Endothelial cell of umbilical vein (primary cell): ENCODE measurements at regions not wholly inside any gene's neighbourhood (a gene's known extent, or its start where the extent isn't known, plus 50 kb on each side); places are given as distances from the start of the nearest gene placed in this dataset.

ENCODE experiments used
- BruUV-seq: library from RNA; stranded (reverse); fragments of 400-500 nt; replicated peaks from 2 replicates; lab custom pipeline; 2021; lab: Mats Ljungman, UMichigan
- CTCF ChIA-PET: fragments of 300-600, 350-600 bp; sonication (Branson Sonifier 250); formaldehyde crosslinking; loops from one replicate; lab custom pipeline; 2021; ENCODE audit warnings: antibody characterized with exemption, inconsistent platforms; lab: Charles Lee
- POLR2A ChIA-PET: fragments of 300-600, 350-600 bp; sonication (Branson Sonifier 250); formaldehyde crosslinking; loops from one replicate; lab custom pipeline; 2021; ENCODE audit warnings: antibody characterized with exemption, inconsistent platforms; lab: Charles Lee
- DNase-seq: peaks from one replicate; pipeline ENCODE4 v3.0.0-alpha.2; 2011; ENCODE audit warnings: low read depth, low spot score
- FAIRE-seq: peaks from 2 replicates; lab custom pipeline; 2011; peaks lifted over from hg19 to GRCh38; lab: Jason Lieb, UNC
- H2AFZ ChIP-seq: 2 replicates; pipeline ENCODE4 v1.6.0; 2012; ENCODE audit warnings: low read depth, low read length, control low read depth, inconsistent platforms
- H3K27ac ChIP-seq: 2 replicates; pipeline ENCODE4 v1.5.1; 2011; ENCODE audit warnings: low read depth, mild to moderate bottlenecking, control low read depth, low read length, moderate library complexity; ENCODE audit not compliant: insufficient read depth
- H3K27me3 ChIP-seq, 2 experiments: 2 replicates each; pipeline versions ENCODE4 v1.6.0 to v1.6.1; 2011; ENCODE audit warnings: low read length in 2 of 2, mixed read lengths in 1 of 2; ENCODE audit not compliant: control insufficient read depth in 2 of 2, insufficient read depth in 2 of 2
- H3K36me3 ChIP-seq, 2 experiments: 2 replicates in 1 of 2; 3 replicates in 1 of 2; pipeline ENCODE4 v1.5.1; 2011; ENCODE audit warnings: low read length in 2 of 2, mild to moderate bottlenecking in 1 of 2, moderate library complexity in 1 of 2; ENCODE audit not compliant: control insufficient read depth in 2 of 2, insufficient read depth in 2 of 2; ENCODE audit errors: extremely low read depth in 1 of 2
- H3K4me1 ChIP-seq: 3 replicates; pipeline ENCODE4 v1.5.1; 2011; ENCODE audit warnings: mild to moderate bottlenecking, low read length; ENCODE audit not compliant: control insufficient read depth, insufficient read depth; ENCODE audit errors: extremely low read depth
- H3K4me2 ChIP-seq: 2 replicates; pipeline ENCODE4 v1.6.1; 2011; ENCODE audit warnings: low read length, control low read depth, mixed read lengths; ENCODE audit not compliant: insufficient read depth
- H3K4me3 ChIP-seq, 3 experiments: fragments of 200-600 bp in 1 of 3; sonication (generic), shearing (Covaris generic) in 1 of 3; replicated peaks in 1 of 3; 2 replicates each; pipeline ENCODE4 v1.5.1; 2011 to 2016; ENCODE audit warnings: control low read depth in 3 of 3, low read length in 3 of 3, mild to moderate bottlenecking in 2 of 3, inconsistent platforms in 1 of 3, low read depth in 1 of 3, moderate library complexity in 1 of 3; ENCODE audit not compliant: insufficient read depth in 1 of 3
- H3K79me2 ChIP-seq: 2 replicates; pipeline ENCODE4 v1.6.0; 2012; ENCODE audit warnings: low read length, inconsistent platforms; ENCODE audit not compliant: control insufficient read depth, insufficient read depth
- H3K9ac ChIP-seq: replicated peaks from 2 replicates; pipeline ENCODE3; 2011; ENCODE audit warnings: low read length, control low read depth; ENCODE audit not compliant: insufficient read depth; ENCODE audit errors: extremely low read depth
- H3K9me1 ChIP-seq: replicated peaks from 3 replicates; pipeline ENCODE4 v1.6.0; 2011; ENCODE audit warnings: mild to moderate bottlenecking, low read length; ENCODE audit not compliant: control insufficient read depth, insufficient read depth; ENCODE audit errors: extremely low read depth
- H3K9me3 ChIP-seq: replicated peaks from 2 replicates; pipeline ENCODE4 v1.5.1; 2012; ENCODE audit warnings: low read length, inconsistent platforms; ENCODE audit not compliant: control insufficient read depth, insufficient read depth
- H4K20me1 ChIP-seq: replicated peaks from 2 replicates; pipeline ENCODE3; 2011; ENCODE audit warnings: mild to moderate bottlenecking, low read length; ENCODE audit not compliant: control insufficient read depth, insufficient read depth; ENCODE audit errors: extremely low read depth
- EZH2 ChIP-seq: IDR thresholded peaks from 2 replicates; pipeline ENCODE4 v1.6.1; 2012; ENCODE audit warnings: borderline replicate concordance, low read depth, mild to moderate bottlenecking, moderate library complexity, low read length, inconsistent platforms; ENCODE audit not compliant: severe bottlenecking
- FOS ChIP-seq: IDR thresholded peaks from 2 replicates; pipeline ENCODE4 v1.6.1; 2011; ENCODE audit warnings: mild to moderate bottlenecking, low read length, moderate library complexity, borderline replicate concordance; ENCODE audit not compliant: insufficient read depth
- GATA2 ChIP-seq: IDR thresholded peaks from 2 replicates; pipeline ENCODE4 v1.7.0; 2011; ENCODE audit warnings: low read depth, mild to moderate bottlenecking, moderate library complexity, mixed read lengths, low read length; ENCODE audit not compliant: insufficient read length, insufficient read depth
- JUN ChIP-seq: IDR thresholded peaks from 2 replicates; pipeline ENCODE4 v1.6.1; 2011; ENCODE audit warnings: borderline replicate concordance, low read depth; ENCODE audit not compliant: insufficient read length, insufficient read depth
- MYC ChIP-seq: IDR thresholded peaks from one replicate; pipeline ENCODE4 v1.6.1; 2011; ENCODE audit warnings: mild to moderate bottlenecking, low read depth, low read length
- POLR2A ChIP-seq: IDR thresholded peaks from 2 replicates; pipeline ENCODE4 v1.6.1; 2012; ENCODE audit warnings: low read depth, mild to moderate bottlenecking, control low read depth, low read length
- POLR2AphosphoS5 ChIP-seq: IDR thresholded peaks from 2 replicates; pipeline ENCODE4 v1.6.1; 2012; ENCODE audit warnings: low read depth, mild to moderate bottlenecking, control low read depth, low read length, moderate library complexity; ENCODE audit not compliant: insufficient read depth
- dilution Hi-C: fragments of 300-500 bp; cut with MboI; formaldehyde crosslinking; loops from one replicate; pipeline ENCODE4 v1.15.0; 2019; ENCODE audit warnings: low sequenced_read_pairs; ENCODE audit not compliant: extremely low pct_ligation_motif_present
- intact Hi-C: fragments of 100-400 bp; cut with micrococcal nuclease; formaldehyde crosslinking; loops from one replicate; pipeline ENCODE4 v1.10.0; 2022
- TF ChIP-seq, protein P1 (sequence below): IDR thresholded peaks from 2 replicates; pipeline ENCODE4 v1.6.1; 2011; ENCODE audit not compliant: insufficient read depth, insufficient read length
- TF ChIP-seq, protein P2 (sequence below), 2 donors: IDR thresholded peaks; 1 replicate in 1 of 2; 2 replicates in 1 of 2; pipeline ENCODE4 v1.5.1; 2011; ENCODE audit warnings: low read length in 2 of 2, mild to moderate bottlenecking in 2 of 2, moderate library complexity in 2 of 2, control low read depth in 1 of 2, inconsistent platforms in 1 of 2, low read depth in 1 of 2; ENCODE audit not compliant: insufficient read depth in 1 of 2; ENCODE audit errors: extremely low read depth in 1 of 2

DNA sequence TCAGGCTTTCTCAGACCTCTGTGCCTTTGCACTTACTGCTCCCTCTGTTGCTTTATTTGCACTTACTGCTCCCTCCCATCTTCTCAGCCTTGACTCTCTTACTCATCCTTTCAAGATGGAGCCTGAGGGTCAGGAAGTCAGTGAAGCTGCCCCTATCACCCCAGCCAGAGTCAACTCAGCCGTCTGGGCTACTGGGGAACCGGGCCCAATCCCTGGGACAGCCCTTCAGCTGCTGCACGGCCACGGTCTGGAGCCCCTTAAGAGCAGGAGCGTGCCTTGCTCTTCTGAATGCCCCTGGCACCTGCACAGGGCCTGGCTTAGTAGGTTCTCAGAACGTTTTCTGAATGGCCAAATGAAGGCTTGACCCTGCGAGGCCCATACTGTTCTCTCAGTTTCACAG is 244.4 kb downstream of the FOXD2 start:
- ChIA-PET CTCF (no interaction called here), POLR2A (no interaction called here)
- H2AFZ ChIP-seq, result no peak overlapping the region
- FAIRE-seq (no peak), DNase-seq (no peak)
- TF ChIP-seq POLR2AphosphoS5 (no peak), EZH2 (no peak), MYC (no peak), JUN (no peak), POLR2A (no peak), GATA2 (no peak), FOS (no peak)
- TF ChIP-seq, protein P1, sequence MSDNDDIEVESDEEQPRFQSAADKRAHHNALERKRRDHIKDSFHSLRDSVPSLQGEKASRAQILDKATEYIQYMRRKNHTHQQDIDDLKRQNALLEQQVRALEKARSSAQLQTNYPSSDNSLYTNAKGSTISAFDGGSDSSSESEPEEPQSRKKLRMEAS, result no peak
- TF ChIP-seq, protein P2, sequence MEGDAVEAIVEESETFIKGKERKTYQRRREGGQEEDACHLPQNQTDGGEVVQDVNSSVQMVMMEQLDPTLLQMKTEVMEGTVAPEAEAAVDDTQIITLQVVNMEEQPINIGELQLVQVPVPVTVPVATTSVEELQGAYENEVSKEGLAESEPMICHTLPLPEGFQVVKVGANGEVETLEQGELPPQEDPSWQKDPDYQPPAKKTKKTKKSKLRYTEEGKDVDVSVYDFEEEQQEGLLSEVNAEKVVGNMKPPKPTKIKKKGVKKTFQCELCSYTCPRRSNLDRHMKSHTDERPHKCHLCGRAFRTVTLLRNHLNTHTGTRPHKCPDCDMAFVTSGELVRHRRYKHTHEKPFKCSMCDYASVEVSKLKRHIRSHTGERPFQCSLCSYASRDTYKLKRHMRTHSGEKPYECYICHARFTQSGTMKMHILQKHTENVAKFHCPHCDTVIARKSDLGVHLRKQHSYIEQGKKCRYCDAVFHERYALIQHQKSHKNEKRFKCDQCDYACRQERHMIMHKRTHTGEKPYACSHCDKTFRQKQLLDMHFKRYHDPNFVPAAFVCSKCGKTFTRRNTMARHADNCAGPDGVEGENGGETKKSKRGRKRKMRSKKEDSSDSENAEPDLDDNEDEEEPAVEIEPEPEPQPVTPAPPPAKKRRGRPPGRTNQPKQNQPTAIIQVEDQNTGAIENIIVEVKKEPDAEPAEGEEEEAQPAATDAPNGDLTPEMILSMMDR (IDR thresholded peaks at IDR 0.05; ENCODE audit: extremely low read depth in 1 of 2, insufficient read depth in 1 of 2, low read depth in 1 of 2, low read length in 2 of 2), result no peak
- BruUV-seq, result no TSS peak
- H3K9me3 ChIP-seq, result no peaks in the 10 kb centered on the region
- no peak overlapping the region for H3K4me2 ChIP-seq
- no peaks in the 10 kb centered on the region for H3K4me1 ChIP-seq
- dilution Hi-C loops (loop anchor here (25.0 kb wide), 1 partner anchor 220 kb away; no protein-coding TSS in a partner anchor), intact Hi-C loops (no loop called here)
- H3K9ac ChIP-seq, result no peak overlapping the region
- H3K27ac ChIP-seq, result no peak overlapping the region
- no peaks in the 10 kb centered on the region for H4K20me1 ChIP-seq
- no peaks in the 10 kb centered on the region for H3K9me1 ChIP-seq
- H3K27me3 ChIP-seq, result peaks cover 2 to 6% of the 10 kb centered on the region in 2 experiments
- H3K4me3 ChIP-seq, result no peak overlapping the region
- no peaks in the 10 kb centered on the region for H3K79me2 ChIP-seq
- no peaks in the 10 kb centered on the region for H3K36me3 ChIP-seq
